DND-41 (cell line): ENCODE measurements at regions not wholly inside any gene's neighbourhood (a gene's known extent, or its start where the extent isn't known, plus 50 kb on each side); places are given as distances from the start of the nearest gene placed in this dataset.

Source experiments
- EZH2 ChIP-seq: IDR thresholded peaks from 3 replicates; pipeline ENCODE4 v1.6.1; 2012; ENCODE audit warnings: borderline replicate concordance, low read depth, mild to moderate bottlenecking, moderate library complexity, low read length, inconsistent platforms; ENCODE audit not compliant: severe bottlenecking
- TF ChIP-seq, protein P1 (sequence below): IDR thresholded peaks from 2 replicates; pipeline ENCODE4 v1.5.1; 2012; ENCODE audit warnings: borderline replicate concordance, low read length, moderate library complexity, mild to moderate bottlenecking; ENCODE audit not compliant: poor library complexity, severe bottlenecking; ENCODE audit errors: extremely low read depth

DNA sequence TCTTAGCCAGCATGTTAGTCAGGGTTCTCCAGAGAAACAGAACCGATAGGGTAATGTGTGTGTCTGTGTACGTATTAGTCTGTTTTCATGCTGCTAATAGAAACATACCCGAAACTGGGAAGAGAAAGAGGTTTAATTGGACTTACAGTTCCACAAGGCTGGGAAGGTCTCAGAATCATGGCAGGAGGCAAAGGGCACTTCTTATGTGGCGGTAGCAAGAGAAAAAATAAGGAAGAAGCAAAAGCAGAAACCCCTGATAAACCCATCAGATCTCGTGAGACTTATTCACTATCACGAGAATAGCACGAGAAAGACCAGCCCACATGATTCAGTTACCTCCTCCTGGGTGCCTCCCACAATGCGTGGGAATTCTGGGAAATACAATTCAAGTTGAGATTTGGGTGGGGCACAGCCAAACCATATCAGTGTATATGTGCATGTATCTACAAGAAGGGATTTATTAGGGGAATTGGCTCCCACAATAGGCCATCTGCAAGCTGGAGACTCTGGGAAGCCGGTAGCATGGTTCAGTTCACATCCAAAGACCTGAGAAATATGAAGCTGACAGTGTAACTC lies 173.7 kb upstream of the NECTIN1 start:
- TF ChIP-seq, protein P1, sequence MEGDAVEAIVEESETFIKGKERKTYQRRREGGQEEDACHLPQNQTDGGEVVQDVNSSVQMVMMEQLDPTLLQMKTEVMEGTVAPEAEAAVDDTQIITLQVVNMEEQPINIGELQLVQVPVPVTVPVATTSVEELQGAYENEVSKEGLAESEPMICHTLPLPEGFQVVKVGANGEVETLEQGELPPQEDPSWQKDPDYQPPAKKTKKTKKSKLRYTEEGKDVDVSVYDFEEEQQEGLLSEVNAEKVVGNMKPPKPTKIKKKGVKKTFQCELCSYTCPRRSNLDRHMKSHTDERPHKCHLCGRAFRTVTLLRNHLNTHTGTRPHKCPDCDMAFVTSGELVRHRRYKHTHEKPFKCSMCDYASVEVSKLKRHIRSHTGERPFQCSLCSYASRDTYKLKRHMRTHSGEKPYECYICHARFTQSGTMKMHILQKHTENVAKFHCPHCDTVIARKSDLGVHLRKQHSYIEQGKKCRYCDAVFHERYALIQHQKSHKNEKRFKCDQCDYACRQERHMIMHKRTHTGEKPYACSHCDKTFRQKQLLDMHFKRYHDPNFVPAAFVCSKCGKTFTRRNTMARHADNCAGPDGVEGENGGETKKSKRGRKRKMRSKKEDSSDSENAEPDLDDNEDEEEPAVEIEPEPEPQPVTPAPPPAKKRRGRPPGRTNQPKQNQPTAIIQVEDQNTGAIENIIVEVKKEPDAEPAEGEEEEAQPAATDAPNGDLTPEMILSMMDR = no peak
- TF ChIP-seq EZH2 = no peak
